CD4-positive, alpha-beta T cell treated with Interleukin-21 for 1 hour (primary cell): ENCODE measurements at regions not wholly inside any gene's neighbourhood (a gene's known extent, or its start where the extent isn't known, plus 50 kb on each side); places are given as distances from the start of the nearest gene placed in this dataset.

Experiments
- DNase-seq: peaks from one replicate; pipeline ENCODE4 v3.0.0-alpha.2; 2020

DNA sequence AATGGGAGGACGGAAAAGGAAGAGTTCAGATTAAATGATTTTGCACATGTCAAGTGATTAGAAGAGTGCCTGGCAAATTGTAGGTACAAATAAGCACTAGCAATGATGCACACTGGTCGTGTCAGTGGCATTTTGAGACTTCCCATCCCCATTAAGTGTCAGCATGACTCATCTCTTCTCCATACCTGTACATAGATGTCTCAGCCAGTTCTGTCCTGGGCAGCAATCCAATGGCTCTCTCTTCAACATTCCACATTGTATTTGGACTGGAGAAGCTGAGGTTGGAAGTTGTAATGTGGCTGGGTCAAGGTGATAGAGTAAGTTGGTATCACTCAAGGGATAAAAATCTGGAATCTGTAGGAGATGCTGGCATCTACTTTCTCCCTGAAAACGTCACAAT is 742.7 kb downstream of the VRK1 start:
- DNase-seq, result no peak

DNA sequence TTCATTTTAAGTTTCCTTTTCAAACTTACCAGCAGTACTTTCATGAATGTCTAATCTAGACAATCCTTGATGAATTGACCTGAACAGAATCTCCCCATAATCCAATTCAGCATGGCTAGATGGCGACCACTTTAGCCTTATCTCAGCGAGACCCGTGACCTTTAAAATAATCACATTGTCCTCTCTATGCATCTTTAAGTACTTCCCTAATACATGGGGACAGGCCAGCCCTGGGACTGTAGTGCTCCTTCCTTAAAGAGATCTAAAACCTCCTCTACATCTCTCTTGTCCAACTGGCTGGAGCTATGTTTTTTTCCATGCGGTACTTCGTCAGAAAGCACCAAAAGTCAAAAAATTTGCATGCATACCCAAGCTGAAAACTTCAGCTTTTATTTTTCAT is 746.0 kb downstream of the VRK1 start:
- no peak for DNase-seq

DNA sequence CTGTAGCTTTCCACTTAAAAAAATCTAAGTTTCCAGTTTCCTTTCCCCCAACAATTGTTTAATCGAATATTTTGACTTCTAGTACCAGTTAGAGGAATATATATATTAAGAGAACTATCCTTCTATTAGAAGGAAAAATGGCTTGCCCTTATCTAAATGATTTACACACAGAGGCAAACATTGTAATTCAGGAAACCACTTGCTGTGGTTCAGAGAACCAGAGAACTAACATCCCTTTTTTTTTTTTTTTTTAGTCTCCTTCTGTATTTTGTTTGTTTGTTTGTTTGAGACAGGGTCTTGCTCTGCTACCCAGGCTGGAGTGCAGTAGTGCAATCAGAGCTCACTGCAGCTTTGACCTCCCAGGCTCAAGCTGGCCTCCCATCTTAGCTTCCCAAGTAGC is 746.6 kb downstream of the VRK1 start:
- no peak for DNase-seq

DNA sequence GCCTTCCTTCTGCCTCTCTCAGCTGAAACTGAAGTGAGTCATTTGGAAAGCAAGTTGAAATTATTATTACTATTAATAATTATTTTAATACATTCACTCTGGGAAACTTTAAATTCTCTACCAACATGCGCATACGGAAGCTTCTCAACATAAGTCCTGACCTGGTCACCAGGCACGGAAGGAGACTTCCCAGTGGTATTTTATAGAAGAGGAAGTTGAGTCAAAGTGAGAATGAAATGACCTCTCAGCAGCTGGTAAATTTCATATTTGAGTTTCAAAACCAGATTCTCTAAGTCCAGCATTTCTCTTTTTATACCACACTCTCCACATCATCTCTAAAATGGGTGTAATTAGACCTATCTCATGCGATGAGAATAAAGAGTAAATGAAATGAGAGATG is 747.4 kb downstream of the VRK1 start:
- no peak for DNase-seq

DNA sequence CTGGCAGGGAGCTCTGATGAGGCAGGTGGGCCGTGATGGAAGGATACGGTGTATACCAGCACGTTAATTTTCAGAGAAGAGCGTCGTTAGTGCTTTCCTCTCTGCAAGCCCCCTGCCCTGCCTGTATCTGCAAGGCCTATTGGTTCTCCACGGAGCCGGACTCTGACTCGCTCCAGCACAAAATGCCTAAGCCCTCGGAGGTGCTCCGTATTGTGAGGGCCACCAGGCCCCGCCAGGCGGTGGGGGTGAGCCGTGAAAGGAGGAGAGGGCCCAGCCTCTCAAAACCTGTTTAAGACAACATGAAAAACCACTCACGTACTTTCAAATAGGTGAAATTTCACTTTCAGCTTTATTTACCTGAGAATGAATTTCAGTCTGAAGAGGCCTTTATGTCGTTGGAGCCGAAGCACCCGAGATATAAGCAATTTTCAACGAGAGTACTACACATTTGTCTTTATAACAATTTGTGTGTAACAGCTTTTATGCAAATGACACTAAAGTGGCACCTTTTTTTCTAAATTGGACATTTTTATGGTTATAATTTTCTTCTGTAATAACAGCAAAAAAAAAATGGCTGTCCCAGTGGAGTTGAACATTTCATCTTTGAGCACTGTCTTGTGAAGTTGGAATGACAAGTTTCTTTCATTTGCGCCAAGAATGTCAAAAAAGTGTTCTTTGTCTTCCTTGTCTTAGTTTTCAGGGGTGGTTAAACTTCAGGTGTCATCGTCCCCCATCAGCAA is 749.5 kb downstream of the VRK1 start:
- DNase-seq, result no peak

DNA sequence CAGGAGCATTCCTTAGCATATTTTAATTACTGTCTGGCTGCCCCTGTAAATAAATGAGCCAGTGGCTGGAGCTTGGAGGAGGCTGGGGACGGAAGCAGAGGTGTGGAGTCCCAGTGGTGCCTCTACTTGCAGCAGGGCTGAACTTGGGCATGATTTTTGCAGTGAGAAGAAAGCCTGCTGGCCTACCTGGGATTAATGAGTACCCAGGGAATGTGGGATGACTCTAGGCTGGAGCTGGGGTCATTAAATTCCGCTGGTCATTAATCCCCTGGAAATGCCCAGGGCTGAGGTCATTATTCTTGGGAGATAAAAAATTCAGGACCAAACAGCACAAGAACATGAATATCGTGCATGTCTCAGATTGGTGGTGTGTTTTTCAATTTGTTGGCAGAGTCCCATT is 753.3 kb downstream of the VRK1 start:
- DNase-seq, result no peak

DNA sequence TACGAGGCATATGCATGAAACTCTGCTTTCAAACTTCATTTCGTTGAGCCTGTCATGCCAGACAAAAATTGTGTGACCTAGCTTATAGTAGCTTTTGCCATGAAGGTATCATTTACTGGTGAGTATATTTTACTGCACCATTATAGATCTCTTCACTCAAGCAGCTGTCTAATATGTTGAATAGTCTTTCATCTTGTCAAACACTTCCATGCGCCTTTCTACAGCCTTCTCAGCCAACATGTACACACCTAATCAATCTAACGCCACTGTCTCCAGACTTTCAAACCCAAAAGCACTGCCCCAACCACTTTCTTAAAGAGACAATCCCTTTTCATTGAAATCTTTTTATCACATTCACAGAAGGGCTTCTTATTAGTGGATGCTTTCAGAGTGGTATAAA is 757.4 kb downstream of the VRK1 start:
- no peak for DNase-seq

DNA sequence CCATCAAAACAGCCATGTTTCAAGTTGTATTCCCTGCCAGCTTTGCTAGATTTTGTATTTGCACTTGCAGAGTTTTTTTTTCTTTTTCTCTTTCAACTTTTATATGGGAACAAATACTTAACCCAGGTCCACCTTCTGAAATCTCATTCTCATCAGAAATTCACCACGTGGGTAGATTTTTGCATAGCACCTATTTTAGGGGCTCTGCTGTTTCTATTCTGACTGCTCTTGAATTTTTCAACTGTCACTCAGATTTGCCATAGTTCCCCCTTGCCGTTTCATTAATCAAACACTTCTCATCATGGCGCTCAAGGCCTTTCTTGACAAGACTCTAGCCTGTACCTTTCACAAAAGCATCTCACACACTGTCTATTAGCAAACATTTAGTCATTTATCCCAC is 767.2 kb downstream of the VRK1 start:
- no peak for DNase-seq

DNA sequence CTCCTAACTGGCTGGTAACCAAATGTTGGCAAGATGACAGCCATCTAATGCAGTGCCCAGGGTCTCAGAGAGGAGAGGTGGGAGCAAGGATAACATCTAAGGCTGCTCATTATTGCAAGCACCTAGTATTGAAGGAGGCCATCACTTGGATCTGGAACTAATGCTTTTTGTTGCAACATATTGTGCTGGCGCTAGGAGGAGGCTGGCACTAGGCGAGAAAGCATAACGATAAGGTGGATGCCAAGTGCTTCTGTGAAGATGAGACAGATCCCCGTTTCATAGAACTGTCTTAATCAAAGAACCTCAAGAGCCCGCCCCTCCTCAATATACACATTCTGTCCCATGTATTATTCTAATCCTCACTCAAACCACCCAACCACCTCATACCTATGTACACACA is 774.0 kb downstream of the VRK1 start:
- DNase-seq, result no peak

DNA sequence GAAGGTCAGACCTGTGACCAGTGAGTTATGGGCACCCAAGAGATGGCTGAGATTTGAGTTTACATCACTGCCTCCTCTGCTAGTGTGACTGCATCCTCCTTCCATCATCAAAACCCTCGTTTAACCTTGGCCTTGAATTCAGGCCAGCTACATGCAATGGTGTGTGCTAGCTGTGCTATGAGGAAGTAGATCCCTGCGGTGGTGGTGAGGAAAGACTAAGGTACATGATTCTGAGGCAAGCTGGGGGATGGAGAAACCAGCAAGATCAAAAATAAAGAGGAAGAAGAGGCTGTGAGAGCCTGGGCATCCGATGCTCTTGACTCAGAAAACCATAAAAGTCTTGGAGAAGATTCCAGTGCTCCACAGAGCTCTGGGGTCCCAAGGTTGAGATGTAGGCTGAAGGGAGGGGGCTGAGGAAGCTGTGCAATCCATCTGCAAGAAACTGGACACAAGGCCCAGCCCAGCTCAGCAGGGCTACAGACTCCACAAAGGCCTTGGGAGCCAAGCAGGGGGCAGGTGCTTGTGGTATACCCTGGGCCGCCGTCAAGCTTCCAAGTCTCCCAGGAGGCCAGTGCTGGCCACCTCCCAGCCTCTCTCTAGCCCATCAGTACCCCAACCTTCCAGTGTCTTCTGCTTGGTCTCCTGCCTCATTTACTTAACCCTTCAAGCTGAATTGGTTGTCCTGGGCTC is 774.8 kb downstream of the VRK1 start:
- peak; percentile 4 for DNase-seq

DNA sequence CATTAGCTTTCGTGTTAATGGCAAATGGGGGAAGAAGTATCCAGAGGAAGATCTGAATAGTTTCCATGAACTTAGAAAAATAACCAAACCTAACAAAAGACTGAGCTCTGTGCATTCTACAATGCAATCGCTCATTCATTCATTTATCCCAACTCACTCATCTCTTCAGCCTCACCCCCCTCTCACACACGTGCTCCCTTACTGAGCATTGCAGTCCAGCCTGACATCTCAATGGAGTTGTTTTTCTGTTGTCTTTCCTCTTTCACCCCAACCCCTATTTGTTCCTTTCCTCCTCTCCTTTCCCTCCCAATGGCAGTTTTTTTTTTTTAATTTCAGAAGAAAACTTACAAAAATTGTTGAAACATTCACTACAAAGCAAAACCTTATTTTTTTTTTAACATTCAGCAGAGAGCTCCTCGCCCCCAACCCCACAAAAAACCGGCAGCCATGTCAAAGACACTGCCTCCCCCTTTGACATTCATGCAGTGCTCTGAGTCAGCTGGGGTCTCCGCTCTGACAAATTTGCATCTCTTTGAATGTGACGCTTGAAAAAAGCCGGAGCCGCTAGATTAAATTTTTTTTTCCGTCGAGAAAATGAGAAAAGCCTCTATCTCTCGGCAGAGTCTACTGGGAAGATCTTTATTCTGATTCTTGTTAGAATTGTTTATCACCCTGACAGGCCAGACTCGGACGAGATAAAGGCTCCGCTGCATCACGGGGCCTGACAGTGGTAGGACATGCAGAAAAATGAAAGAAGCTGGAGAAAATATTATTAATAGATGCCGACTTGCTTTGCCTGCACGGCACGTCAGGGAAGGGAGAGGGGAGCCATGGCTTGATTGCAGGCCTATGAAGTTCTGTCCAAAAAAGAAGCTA is 775.6 kb downstream of the VRK1 start:
- DNase-seq, result no peak

DNA sequence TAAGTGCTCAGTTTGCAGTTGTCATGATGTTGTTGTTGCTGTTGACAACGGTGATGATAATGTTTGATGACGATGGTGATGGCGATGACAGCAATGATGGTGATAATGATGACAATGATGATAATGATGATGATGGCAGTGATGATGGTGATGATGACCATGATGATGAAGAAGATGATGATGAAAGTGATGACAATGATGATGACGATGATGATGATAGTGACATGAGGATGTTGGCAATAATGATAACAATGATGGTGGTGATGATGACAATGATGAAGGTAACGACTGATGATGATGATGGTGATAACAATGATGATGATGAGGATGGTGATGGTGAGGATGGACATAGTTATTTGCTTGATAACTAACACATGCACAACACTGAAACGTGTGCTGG is 778.5 kb downstream of the VRK1 start:
- no peak for DNase-seq

DNA sequence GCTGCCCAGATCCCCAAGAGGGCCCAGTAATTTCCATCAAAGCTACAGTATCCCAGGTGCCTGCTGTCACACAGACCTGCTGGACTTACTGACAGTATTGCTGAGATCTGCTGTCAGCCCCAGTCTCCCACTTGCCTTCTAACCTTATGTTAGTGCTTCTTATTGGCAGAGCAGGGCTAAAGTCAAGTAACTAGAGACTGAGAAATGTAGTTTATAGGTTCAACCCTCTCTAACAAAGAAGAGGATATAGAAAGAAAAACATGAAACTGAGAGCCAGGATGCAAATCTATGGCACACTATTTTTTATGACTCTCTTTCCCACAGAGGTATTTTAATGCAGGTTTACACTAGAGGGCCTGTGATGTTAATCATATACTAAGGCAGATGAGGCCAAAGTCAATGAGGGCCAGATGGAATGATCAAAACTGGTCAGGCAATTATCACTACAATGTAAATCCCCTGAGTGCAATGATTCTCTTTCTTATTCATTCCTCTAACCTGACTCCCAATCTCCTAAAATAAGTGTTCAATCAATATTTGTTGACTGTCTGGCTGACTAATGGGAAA is 781.9 kb downstream of the VRK1 start:
- DNase-seq, result no peak

DNA sequence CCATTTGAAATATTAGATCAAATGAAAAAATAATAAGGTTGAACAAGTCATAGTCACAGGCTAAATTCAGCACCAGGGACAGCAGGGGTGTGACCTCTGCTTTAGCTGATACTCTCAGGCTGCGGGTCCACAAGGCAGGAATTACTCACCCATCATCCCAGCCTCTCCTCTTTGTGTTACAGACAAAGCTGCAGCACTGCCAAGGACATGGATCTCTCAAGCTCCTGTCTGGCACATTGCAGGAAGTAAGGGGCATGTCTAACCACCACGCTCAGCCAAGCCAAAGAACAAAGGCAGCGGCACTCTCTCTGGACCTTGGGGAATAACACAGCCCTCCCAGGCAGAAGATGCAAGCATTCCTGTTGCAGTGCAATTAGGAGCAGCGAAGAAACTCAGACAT is 783.8 kb downstream of the VRK1 start:
- no peak for DNase-seq

DNA sequence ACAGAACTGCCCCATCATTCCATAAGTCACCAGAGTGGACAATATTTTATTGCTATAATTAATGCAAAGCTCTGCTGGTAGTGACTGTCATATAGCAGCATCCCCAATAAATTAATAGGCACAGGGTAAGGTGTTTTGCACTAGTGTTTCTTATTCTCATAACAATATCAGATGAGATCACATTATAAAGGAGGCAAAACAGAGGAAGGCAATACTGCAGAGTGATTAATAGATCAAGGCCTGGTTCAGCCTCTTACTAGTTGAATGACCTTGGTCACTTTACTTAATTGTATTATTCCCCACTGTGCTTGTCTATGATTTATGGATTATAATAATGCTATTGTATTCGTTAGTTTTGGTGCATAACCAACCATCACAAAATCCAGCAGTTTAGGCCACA is 784.8 kb downstream of the VRK1 start:
- DNase-seq, result no peak

DNA sequence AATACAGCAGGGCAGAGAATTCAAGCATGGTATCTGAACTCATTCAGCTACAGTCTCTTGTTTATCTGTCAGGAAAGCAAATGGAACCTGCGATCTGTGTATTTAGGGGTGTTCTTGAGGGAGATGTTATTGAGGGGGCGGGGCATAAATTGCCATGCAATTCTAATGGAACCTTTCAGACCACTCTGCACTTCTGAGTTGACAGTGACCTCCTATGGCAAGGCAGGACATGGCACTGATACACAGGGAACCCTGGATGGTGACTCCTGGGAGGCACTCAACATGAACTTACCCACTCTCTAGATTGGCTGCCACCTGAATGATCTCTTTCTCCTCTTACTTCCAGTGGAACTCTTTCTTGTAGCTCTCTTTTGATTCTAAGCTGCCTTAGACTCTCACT is 787.3 kb downstream of the VRK1 start:
- peak; percentile 13 for DNase-seq

DNA sequence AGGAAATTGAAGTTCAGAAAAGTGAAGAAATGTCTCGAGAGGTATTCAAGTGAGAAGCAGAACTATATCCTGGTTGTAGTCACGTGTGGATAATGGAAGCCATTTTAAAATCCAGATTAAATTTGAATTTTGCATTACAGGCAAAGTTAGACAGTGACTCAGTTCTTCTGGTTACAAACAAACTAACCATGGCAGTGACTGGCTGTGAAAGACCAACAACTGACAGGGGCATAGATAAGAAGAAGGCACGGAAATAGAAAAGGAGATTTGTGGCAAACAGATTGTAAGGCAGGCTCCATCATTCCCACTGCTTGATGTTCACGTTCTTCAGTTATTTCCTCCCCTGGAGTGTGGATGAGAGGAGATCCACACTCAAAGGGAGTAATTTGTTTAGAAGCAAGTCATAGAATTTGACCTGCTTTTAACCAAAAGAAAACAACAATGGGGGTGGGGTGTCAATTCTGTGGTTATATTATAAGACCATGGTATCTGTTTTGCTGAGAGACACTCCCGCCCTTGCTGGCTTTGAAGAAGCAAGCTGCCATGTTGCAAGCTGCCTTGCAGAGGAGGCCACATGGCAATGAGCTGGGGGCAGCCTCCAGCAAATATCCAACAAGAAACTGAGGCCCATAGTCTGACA is 795.3 kb downstream of the VRK1 start:
- peak; percentile 28 for DNase-seq

DNA sequence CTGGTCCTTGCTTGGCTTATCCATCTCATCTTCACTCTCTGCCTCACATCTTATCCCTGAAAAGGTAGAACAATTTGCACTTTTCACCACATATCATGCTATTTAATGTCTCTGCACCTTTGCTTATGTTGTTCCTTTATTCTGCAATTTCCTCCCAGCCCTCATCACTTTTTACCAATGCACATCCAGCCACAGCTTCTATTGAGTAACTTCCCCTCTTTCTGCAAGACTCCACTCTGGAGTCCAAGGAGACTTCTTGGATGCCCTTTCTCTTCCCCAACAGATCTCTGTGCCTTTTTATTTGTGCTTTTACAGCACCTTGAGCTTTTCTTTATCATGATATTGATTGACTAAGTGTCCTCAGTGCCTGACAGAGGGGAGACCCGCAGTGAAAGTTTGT is 797.1 kb downstream of the VRK1 start:
- DNase-seq, result no peak

DNA sequence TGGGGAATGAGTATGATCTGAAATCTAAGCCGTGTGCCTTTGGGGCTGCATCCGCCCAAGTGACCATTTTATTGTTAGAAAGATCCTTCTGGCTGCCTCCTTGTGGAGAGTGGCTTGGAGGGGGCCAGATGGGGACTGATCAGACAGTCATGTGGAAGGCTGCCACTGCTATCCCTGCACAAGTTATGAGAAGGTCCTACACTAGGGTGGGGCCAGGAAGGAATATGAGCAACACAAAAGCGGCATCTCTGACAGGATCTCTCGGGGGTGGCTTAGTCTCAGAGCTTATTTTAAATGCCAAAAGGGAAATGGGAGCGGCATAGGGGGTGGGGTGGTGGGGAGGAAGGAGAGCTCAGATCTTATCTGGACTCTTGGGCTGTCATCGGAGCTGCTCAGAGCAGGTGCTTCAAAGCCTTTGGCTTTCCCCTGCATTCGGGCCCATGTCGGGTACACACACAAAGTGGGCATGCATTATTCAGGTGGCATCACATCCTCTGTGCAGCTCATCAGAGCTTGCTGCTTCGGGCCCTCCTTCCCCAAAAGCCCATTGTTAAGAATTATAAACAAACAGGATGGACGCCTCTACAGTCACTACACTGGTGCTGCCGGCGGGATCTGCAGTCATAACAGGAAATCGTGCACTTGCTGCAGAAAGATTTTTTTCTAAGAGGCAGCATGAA is 805.4 kb downstream of the VRK1 start:
- peak; percentile 81 for DNase-seq

DNA sequence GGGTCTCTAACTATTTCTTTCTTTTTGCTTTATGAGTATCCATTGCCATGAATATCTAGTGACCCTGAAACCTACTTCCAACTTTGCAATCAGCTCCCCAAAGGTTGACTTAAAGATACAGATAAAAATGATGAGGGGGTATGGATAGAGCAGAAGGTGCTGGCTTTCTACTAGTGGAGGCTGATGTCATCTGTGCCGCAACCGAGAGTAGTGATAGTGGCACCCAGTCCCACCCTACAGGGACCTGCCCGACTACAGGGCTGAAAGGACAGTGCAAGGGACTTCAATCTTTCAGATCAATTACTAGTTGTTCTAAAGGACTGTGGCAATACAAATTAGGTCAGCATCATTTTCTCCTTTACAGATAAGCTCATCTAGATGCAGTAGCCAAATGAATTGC is 806.0 kb downstream of the VRK1 start:
- peak; percentile 49 for DNase-seq

DNA sequence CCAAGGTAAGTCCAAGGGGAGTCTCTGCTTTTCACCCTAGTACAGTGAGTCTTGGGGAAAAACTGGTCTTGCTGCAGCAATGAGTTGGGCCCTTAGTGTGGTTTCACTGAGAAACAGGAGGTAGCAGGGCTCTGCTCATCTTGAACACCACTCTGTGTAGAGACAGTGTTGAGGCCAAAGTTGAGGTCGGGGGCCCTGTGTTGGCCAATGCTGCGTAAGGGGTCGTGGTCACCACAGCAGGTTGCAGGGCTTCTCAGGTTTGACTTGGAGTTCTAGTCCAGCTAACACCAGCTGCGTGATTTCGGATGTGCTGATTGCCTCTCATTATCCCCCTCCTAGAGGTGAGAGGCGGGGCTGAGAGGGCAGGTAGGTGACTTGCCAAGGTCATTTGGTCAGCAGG is 807.5 kb downstream of the VRK1 start:
- no peak for DNase-seq

DNA sequence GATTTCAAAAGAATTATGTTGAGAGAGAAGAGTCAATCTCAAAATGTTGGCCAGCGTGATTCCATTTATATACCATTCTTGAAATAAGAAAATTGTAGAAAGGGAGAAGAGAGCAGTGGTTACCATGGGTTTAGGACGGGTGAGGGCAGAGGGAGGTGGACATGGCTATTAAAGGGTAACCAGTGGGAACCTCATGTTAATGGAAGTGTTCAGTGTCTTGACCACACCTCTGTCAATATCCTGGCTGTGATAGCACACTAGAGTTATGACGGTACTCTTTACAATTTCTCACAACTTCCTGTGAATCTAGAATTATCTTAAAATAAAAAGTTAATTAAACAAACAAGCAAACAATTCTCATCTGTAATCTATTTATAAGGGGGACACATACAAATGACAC is 821.2 kb downstream of the VRK1 start:
- no peak for DNase-seq
